ENCODE measurements at regions not wholly inside any gene's neighbourhood (a gene's known extent, or its start where the extent isn't known, plus 50 kb on each side); places are given as distances from the start of the nearest gene placed in this dataset.
A peak's percentile ranks its signal among the peaks of the same experiment; 100 is the strongest.

GRCh38 chr2:150174971-150175421 is 312.5 kb downstream of the RND3 start:
- H3K4me1 ChIP-seq, result no peaks in the 10 kb centered on the region
- no peak overlapping the region for H3K27ac ChIP-seq
- intact Hi-C loops (cut with DNase I; ENCODE audit: low total_unique reads), result no loop called here
- no peak for TF ChIP-seq CTCF (IDR thresholded peaks at IDR 0.05)
- TF ChIP-seq POLR2A (IDR thresholded peaks at IDR 0.05), result no peak
- H3K4me3 ChIP-seq, result no peak overlapping the region
- no peaks in the 10 kb centered on the region for H3K36me3 ChIP-seq (ENCODE audit: low read depth, missing control alignments)
- WGBS, 2 donors, result 42 to 85% methylated on average over 1 of the region's 1 CpG
- H3K9me3 ChIP-seq, result no peaks in the 10 kb centered on the region
- H3K27me3 ChIP-seq, result no peaks in the 10 kb centered on the region
- DNase-seq, result no peak

GRCh38 chr2:150174056-150174805 is 313.2 kb downstream of the RND3 start:
- no peak overlapping the region for H3K27ac ChIP-seq
- H3K4me1 ChIP-seq, result no peaks in the 10 kb centered on the region
- H3K27me3 ChIP-seq, result no peaks in the 10 kb centered on the region
- H3K9me3 ChIP-seq, result no peaks in the 10 kb centered on the region
- no peaks in the 10 kb centered on the region for H3K36me3 ChIP-seq (ENCODE audit: low read depth, missing control alignments)
- H3K4me3 ChIP-seq, result no peak overlapping the region
- no peak for DNase-seq
- intact Hi-C loops (cut with DNase I; ENCODE audit: low total_unique reads), result no loop called here
- TF ChIP-seq POLR2A (IDR thresholded peaks at IDR 0.05), result no peak
- TF ChIP-seq CTCF (IDR thresholded peaks at IDR 0.05), result no peak
- 88 to 91% methylated on average over 2 of the region's 2 CpGs for WGBS, 2 donors

- Histone ChIP-seq H3K36me3 (ENCODE audit: low read depth, missing control alignments) (no peaks in the 10 kb centered on the region), H3K27me3 (no peaks in the 10 kb centered on the region), H3K4me3 (peak overlapping the region; percentile 56 to 60), H3K9me3 (no peaks in the 10 kb centered on the region), H3K27ac (no peak overlapping the region), H3K4me1 (no peaks in the 10 kb centered on the region)
- no peak for TF ChIP-seq POLR2A (IDR thresholded peaks at IDR 0.05)
- TF ChIP-seq CTCF (IDR thresholded peaks at IDR 0.05), result no peak
- intact Hi-C loops (cut with DNase I; ENCODE audit: low total_unique reads), result no loop called here
- 73 to 84% methylated on average over 12 to 20 of the region's 43 CpGs for WGBS, 2 donors
- DNase-seq, result peak; percentile 28
Measured at GRCh38 chr2:150171065-150171548, 316.4 kb downstream of the RND3 start.

- intact Hi-C loops (cut with DNase I; ENCODE audit: low total_unique reads), result no loop called here
- TF ChIP-seq POLR2A (IDR thresholded peaks at IDR 0.05), result no peak
- TF ChIP-seq CTCF (IDR thresholded peaks at IDR 0.05), result no peak
- no peaks in the 10 kb centered on the region for H3K9me3 ChIP-seq
- no peak overlapping the region for H3K4me3 ChIP-seq
- DNase-seq, result no peak
- H3K27ac ChIP-seq, result no peak overlapping the region
- no peaks in the 10 kb centered on the region for H3K4me1 ChIP-seq
- no peaks in the 10 kb centered on the region for H3K27me3 ChIP-seq
- H3K36me3 ChIP-seq (ENCODE audit: low read depth, missing control alignments), result no peaks in the 10 kb centered on the region
Measured at GRCh38 chr2:150169237-150169629, 318.2 kb downstream of the RND3 start.
